ENCODE measurements at regions not wholly inside any gene's neighbourhood (a gene's known extent, or its start where the extent isn't known, plus 50 kb on each side); places are given as distances from the start of the nearest gene placed in this dataset.

DNA sequence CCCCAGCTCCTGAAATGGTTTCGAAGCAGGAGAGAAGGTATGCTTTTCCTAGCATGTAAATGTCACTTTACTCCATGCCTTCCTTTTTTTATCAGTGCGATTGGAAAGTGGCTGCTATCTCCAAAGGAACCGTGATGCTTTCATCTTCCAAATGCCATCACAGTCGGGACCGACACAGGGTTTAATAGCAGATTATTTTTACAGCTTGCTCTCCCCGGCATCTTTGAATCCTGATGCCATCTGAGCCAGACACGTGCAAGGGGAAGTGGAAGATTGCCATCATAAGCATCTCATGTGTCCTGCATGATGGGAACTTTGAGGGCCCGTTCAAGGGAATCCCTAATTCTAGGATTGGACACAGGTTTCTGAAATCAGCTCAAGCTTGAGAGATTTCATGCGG lies 253.4 kb upstream of the KCNG1 start:
- DNase-seq: no peak
- no peak overlapping the region for H3K4me2 ChIP-seq
- H3K4me3 ChIP-seq (ENCODE audit: low read depth in 2 of 2, low read length in 1 of 2): no peak overlapping the region
- no peak overlapping the region for H3K9ac ChIP-seq
- H3K9me3 ChIP-seq: no peaks in the 10 kb centered on the region
- H3K27ac ChIP-seq (ENCODE audit: low read depth in 2 of 2, low read length in 1 of 2): no peak overlapping the region
- H3K36me3 ChIP-seq (replicated peaks in 1 of 2; ENCODE audit: control insufficient read depth in 1 of 2, insufficient read depth in 2 of 2, low read length in 1 of 2): no peaks in the 10 kb centered on the region
- no peak overlapping the region for H2AFZ ChIP-seq (ENCODE audit: low read depth)
- peaks cover 0 to 3% of the 10 kb centered on the region in 2 experiments; a peak in 1 of 4 replicates for H3K4me1 ChIP-seq (ENCODE audit: control insufficient read depth in 1 of 2, insufficient read depth in 2 of 2, low read depth in 1 of 2, low read length in 1 of 2)
- H3K79me2 ChIP-seq (ENCODE audit: insufficient read depth): no peaks in the 10 kb centered on the region
- no peaks in the 10 kb centered on the region for H4K20me1 ChIP-seq (ENCODE audit: insufficient read depth)
- no peaks in the 10 kb centered on the region for H3K27me3 ChIP-seq (ENCODE audit: insufficient read depth)
- no peaks in the 10 kb centered on the region for H3F3A ChIP-seq (replicated peaks; ENCODE audit: insufficient read depth)
- ChIA-PET CTCF (interaction anchor here (0.9 to 2.7 kb wide), 7 partner anchors 8 to 289 kb away, joined by 3 to 14 read pairs (median 4); no protein-coding TSS in a partner anchor), POLR2A (no interaction called here)
- TF ChIP-seq, protein P1, sequence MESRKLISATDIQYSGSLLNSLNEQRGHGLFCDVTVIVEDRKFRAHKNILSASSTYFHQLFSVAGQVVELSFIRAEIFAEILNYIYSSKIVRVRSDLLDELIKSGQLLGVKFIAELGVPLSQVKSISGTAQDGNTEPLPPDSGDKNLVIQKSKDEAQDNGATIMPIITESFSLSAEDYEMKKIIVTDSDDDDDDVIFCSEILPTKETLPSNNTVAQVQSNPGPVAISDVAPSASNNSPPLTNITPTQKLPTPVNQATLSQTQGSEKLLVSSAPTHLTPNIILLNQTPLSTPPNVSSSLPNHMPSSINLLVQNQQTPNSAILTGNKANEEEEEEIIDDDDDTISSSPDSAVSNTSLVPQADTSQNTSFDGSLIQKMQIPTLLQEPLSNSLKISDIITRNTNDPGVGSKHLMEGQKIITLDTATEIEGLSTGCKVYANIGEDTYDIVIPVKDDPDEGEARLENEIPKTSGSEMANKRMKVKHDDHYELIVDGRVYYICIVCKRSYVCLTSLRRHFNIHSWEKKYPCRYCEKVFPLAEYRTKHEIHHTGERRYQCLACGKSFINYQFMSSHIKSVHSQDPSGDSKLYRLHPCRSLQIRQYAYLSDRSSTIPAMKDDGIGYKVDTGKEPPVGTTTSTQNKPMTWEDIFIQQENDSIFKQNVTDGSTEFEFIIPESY (IDR thresholded peaks at IDR 0.05; ENCODE audit: borderline replicate concordance, low read depth): no peak
- TF ChIP-seq EP300 (IDR thresholded peaks at IDR 0.05; ENCODE audit: borderline replicate concordance in 1 of 2, low read depth in 1 of 2, low read length in 1 of 2) (no peak), MEF2A (IDR thresholded peaks at IDR 0.05; ENCODE audit: borderline replicate concordance, low read depth) (no peak), NFIC (IDR thresholded peaks at IDR 0.05; ENCODE audit: borderline replicate concordance) (no peak), FOXM1 (IDR thresholded peaks at IDR 0.05; ENCODE audit: low read depth) (no peak), GATA2 (CRISPR knock-in tag; IDR thresholded peaks at IDR 0.05) (no peak), JUND (IDR thresholded peaks at IDR 0.05) (no peak), RFX5 (IDR thresholded peaks at IDR 0.05; ENCODE audit: low read length) (no peak), POLR2AphosphoS5 (IDR thresholded peaks at IDR 0.05; ENCODE audit: low read depth, low read length) (no peak), RCOR1 (IDR thresholded peaks at IDR 0.05; ENCODE audit: low read length) (no peak)
- TF ChIP-seq, protein P2, sequence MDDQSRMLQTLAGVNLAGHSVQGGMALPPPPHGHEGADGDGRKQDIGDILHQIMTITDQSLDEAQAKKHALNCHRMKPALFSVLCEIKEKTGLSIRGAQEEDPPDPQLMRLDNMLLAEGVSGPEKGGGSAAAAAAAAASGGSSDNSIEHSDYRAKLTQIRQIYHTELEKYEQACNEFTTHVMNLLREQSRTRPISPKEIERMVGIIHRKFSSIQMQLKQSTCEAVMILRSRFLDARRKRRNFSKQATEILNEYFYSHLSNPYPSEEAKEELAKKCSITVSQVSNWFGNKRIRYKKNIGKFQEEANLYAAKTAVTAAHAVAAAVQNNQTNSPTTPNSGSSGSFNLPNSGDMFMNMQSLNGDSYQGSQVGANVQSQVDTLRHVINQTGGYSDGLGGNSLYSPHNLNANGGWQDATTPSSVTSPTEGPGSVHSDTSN (IDR thresholded peaks at IDR 0.05): no peak
- TF ChIP-seq, protein P3, sequence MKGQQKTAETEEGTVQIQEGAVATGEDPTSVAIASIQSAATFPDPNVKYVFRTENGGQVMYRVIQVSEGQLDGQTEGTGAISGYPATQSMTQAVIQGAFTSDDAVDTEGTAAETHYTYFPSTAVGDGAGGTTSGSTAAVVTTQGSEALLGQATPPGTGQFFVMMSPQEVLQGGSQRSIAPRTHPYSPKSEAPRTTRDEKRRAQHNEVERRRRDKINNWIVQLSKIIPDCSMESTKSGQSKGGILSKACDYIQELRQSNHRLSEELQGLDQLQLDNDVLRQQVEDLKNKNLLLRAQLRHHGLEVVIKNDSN (IDR thresholded peaks at IDR 0.05; ENCODE audit: borderline replicate concordance, low read depth): no peak
- TF ChIP-seq, protein P4, sequence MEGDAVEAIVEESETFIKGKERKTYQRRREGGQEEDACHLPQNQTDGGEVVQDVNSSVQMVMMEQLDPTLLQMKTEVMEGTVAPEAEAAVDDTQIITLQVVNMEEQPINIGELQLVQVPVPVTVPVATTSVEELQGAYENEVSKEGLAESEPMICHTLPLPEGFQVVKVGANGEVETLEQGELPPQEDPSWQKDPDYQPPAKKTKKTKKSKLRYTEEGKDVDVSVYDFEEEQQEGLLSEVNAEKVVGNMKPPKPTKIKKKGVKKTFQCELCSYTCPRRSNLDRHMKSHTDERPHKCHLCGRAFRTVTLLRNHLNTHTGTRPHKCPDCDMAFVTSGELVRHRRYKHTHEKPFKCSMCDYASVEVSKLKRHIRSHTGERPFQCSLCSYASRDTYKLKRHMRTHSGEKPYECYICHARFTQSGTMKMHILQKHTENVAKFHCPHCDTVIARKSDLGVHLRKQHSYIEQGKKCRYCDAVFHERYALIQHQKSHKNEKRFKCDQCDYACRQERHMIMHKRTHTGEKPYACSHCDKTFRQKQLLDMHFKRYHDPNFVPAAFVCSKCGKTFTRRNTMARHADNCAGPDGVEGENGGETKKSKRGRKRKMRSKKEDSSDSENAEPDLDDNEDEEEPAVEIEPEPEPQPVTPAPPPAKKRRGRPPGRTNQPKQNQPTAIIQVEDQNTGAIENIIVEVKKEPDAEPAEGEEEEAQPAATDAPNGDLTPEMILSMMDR (IDR thresholded peaks at IDR 0.05): no peak
- 44% methylated on average over 9 of the region's 9 CpGs for WGBS (ENCODE audit: low lambda C conversion rate)
- H3K9me2 ChIP-seq: no peaks in the 10 kb centered on the region

All from SK-N-SH (cell line).